WERI-Rb-1 (cell line): ENCODE measurements at regions not wholly inside any gene's neighbourhood (a gene's known extent, or its start where the extent isn't known, plus 50 kb on each side); places are given as distances from the start of the nearest gene placed in this dataset.

ENCODE experiments used
- DNase-seq: peaks from one replicate; pipeline ENCODE4 v3.0.0-alpha.2; 2020
- H3K27ac ChIP-seq: fragments of 250-450 bp; sonication (Bioruptor Pico); 2 replicates; pipeline ENCODE4 v1.5.1; 2020; ENCODE audit warnings: mild to moderate bottlenecking, moderate library complexity
- H3K27me3 ChIP-seq: fragments of 250-450 bp; sonication (Bioruptor Pico); 2 replicates; pipeline ENCODE4 v1.5.1; 2021; ENCODE audit warnings: mild to moderate bottlenecking, low read depth, moderate library complexity; ENCODE audit not compliant: insufficient read depth, severe bottlenecking
- H3K36me3 ChIP-seq: fragments of 250-450 bp; sonication (Bioruptor Pico); 2 replicates; pipeline ENCODE4 v1.5.1; 2020; ENCODE audit warnings: mild to moderate bottlenecking, moderate library complexity
- H3K4me3 ChIP-seq: 2 replicates; pipeline ENCODE4 v1.5.1; 2011; ENCODE audit warnings: low read depth, mild to moderate bottlenecking, control low read depth, low read length
- H3K9me3 ChIP-seq: fragments of 250-450 bp; sonication (Bioruptor Pico); 2 replicates; pipeline ENCODE4 v1.5.1; 2021; ENCODE audit warnings: mild to moderate bottlenecking, moderate library complexity; ENCODE audit not compliant: severe bottlenecking
- CTCF ChIP-seq: IDR thresholded peaks from 2 replicates; pipeline ENCODE4 v1.5.1; 2011; ENCODE audit warnings: low read depth, mild to moderate bottlenecking, control low read depth, inconsistent platforms, low read length

GRCh38 chr10:117710181-117710798 is 167.7 kb downstream of the EMX2 start:
- Histone ChIP-seq H3K4me3 (no peak overlapping the region), H3K27ac (no peak overlapping the region), H3K36me3 (no peaks in the 10 kb centered on the region), H3K9me3 (no peaks in the 10 kb centered on the region), H3K27me3 (peaks cover 2% of the 10 kb centered on the region)
- peak; percentile 16 for DNase-seq
- peak; percentile 59 for TF ChIP-seq CTCF

GRCh38 chr10:117716889-117717288 is 174.3 kb downstream of the EMX2 start:
- Histone ChIP-seq H3K9me3 (no peaks in the 10 kb centered on the region), H3K36me3 (no peaks in the 10 kb centered on the region), H3K27me3 (no peaks in the 10 kb centered on the region), H3K4me3 (no peak overlapping the region), H3K27ac (no peak overlapping the region)
- no peak for TF ChIP-seq CTCF
- no peak for DNase-seq

GRCh38 chr10:117718986-117719920 is 176.7 kb downstream of the EMX2 start:
- H3K27me3 ChIP-seq: no peaks in the 10 kb centered on the region
- TF ChIP-seq CTCF: no peak
- no peak for DNase-seq

GRCh38 chr10:117720931-117721835 is 178.6 kb downstream of the EMX2 start:
- Histone ChIP-seq H3K36me3 (no peaks in the 10 kb centered on the region), H3K4me3 (no peak overlapping the region), H3K27me3 (no peaks in the 10 kb centered on the region), H3K27ac (no peak overlapping the region), H3K9me3 (no peaks in the 10 kb centered on the region)
- no peak for TF ChIP-seq CTCF
- DNase-seq: no peak

More at GRCh38 chr10:117718986-117719920, 176.7 kb downstream of the EMX2 start:
- Histone ChIP-seq H3K9me3 (no peaks in the 10 kb centered on the region), H3K27ac (no peak overlapping the region), H3K4me3 (no peak overlapping the region), H3K36me3 (no peaks in the 10 kb centered on the region)

- H3K4me3 ChIP-seq: no peak overlapping the region
- no peak for DNase-seq
- no peak for TF ChIP-seq CTCF
- no peaks in the 10 kb centered on the region for H3K36me3 ChIP-seq
- H3K27me3 ChIP-seq: no peaks in the 10 kb centered on the region
- H3K27ac ChIP-seq: no peak overlapping the region
- no peaks in the 10 kb centered on the region for H3K9me3 ChIP-seq
Measured at GRCh38 chr10:117721873-117722272, 179.3 kb downstream of the EMX2 start.
